ENCODE measurements at regions not wholly inside any gene's neighbourhood (a gene's known extent, or its start where the extent isn't known, plus 50 kb on each side); places are given as distances from the start of the nearest gene placed in this dataset.

- ChIA-PET CTCF (no interaction called here), POLR2A (no interaction called here)
- Mint-ChIP-seq H3K27me3 (ENCODE audit: insufficient read depth, unreplicated experiment) (no peaks in the 10 kb centered on the region), H3K4me1 (ENCODE audit: low read depth, unreplicated experiment) (no peaks in the 10 kb centered on the region), H3K4me3 (ENCODE audit: unreplicated experiment) (no peak overlapping the region), H3K36me3 (ENCODE audit: insufficient read depth, unreplicated experiment) (no peaks in the 10 kb centered on the region), H3K27ac (ENCODE audit: unreplicated experiment) (no peak overlapping the region), H3K9me3 (ENCODE audit: unreplicated experiment) (no peaks in the 10 kb centered on the region)
- H3K4me1 ChIP-seq = no peaks in the 10 kb centered on the region
- BruUV-seq (replicated peaks) = no TSS peak
- H3K9me3 ChIP-seq = no peaks in the 10 kb centered on the region
- intact Hi-C loops (cut with micrococcal nuclease; ENCODE audit: unreplicated experiment) = no loop called here
- H3K27me3 ChIP-seq (replicated peaks; ENCODE audit: control insufficient read depth, insufficient read depth, low read length) = no peaks in the 10 kb centered on the region
- TF ChIP-seq, protein P1, sequence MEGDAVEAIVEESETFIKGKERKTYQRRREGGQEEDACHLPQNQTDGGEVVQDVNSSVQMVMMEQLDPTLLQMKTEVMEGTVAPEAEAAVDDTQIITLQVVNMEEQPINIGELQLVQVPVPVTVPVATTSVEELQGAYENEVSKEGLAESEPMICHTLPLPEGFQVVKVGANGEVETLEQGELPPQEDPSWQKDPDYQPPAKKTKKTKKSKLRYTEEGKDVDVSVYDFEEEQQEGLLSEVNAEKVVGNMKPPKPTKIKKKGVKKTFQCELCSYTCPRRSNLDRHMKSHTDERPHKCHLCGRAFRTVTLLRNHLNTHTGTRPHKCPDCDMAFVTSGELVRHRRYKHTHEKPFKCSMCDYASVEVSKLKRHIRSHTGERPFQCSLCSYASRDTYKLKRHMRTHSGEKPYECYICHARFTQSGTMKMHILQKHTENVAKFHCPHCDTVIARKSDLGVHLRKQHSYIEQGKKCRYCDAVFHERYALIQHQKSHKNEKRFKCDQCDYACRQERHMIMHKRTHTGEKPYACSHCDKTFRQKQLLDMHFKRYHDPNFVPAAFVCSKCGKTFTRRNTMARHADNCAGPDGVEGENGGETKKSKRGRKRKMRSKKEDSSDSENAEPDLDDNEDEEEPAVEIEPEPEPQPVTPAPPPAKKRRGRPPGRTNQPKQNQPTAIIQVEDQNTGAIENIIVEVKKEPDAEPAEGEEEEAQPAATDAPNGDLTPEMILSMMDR (IDR thresholded peaks at IDR 0.05; ENCODE audit: insufficient read depth in 1 of 2, low read depth in 1 of 2, low read length in 1 of 2, severe bottlenecking in 1 of 2, unreplicated experiment in 1 of 2) = no peak
- no peak for DNase-seq
- H3K4me3 ChIP-seq (ENCODE audit: low read depth, low read length) = no peak overlapping the region
- no peaks in the 10 kb centered on the region for H3K36me3 ChIP-seq (ENCODE audit: control insufficient read depth, insufficient read depth, low read length)
Measured at GRCh38 chr6:44733126-44733525, 345.6 kb downstream of the CDC5L start.

DNA sequence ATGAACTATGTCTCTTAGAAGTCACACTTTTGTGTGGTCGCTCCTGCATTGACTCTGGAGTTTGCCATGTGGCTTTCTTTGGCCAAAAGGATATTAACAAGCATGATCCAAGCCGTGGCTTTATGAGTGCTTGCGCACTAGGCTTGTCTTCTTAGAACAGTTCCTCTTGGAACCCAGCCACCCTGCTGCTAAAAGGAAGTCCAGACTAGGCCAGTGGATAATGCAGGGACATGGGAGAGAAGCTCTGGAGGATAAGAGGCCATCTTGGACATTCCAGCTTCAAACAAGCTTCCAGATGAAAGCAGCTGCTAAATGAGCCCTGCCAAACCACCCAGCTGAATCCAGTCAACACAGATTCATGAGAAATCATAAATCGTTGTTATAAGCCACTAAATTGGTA lies 346.4 kb downstream of the CDC5L start:
- Histone ChIP-seq H3K27me3 (replicated peaks; ENCODE audit: control insufficient read depth, insufficient read depth, low read length) (no peaks in the 10 kb centered on the region), H3K9me3 (no peaks in the 10 kb centered on the region), H3K4me1 (no peaks in the 10 kb centered on the region), H3K36me3 (ENCODE audit: control insufficient read depth, insufficient read depth, low read length) (no peaks in the 10 kb centered on the region), H3K4me3 (ENCODE audit: low read depth, low read length) (no peak overlapping the region)
- POLR2A ChIA-PET = no interaction called here
- CTCF ChIA-PET = no interaction called here
- Mint-ChIP-seq H3K9me3 (ENCODE audit: unreplicated experiment) (no peaks in the 10 kb centered on the region), H3K36me3 (ENCODE audit: insufficient read depth, unreplicated experiment) (no peaks in the 10 kb centered on the region), H3K27ac (ENCODE audit: unreplicated experiment) (no peak overlapping the region), H3K4me1 (ENCODE audit: low read depth, unreplicated experiment) (peaks cover 5% of the 10 kb centered on the region), H3K27me3 (ENCODE audit: insufficient read depth, unreplicated experiment) (no peaks in the 10 kb centered on the region), H3K4me3 (ENCODE audit: unreplicated experiment) (no peak overlapping the region)
- DNase-seq = no peak
- BruUV-seq (replicated peaks) = no TSS peak
- intact Hi-C loops (cut with micrococcal nuclease; ENCODE audit: unreplicated experiment) = no loop called here
- TF ChIP-seq, protein P1 (IDR thresholded peaks at IDR 0.05; ENCODE audit: insufficient read depth in 1 of 2, low read depth in 1 of 2, low read length in 1 of 2, severe bottlenecking in 1 of 2, unreplicated experiment in 1 of 2) = no peak

GRCh38 chr6:44734886-44735629 lies 347.6 kb downstream of the CDC5L start:
- ChIA-PET CTCF (no interaction called here), POLR2A (no interaction called here)
- intact Hi-C loops (cut with micrococcal nuclease; ENCODE audit: unreplicated experiment) = no loop called here
- Histone ChIP-seq H3K4me1 (no peaks in the 10 kb centered on the region), H3K36me3 (ENCODE audit: control insufficient read depth, insufficient read depth, low read length) (no peaks in the 10 kb centered on the region), H3K27me3 (replicated peaks; ENCODE audit: control insufficient read depth, insufficient read depth, low read length) (no peaks in the 10 kb centered on the region), H3K4me3 (ENCODE audit: low read depth, low read length) (no peak overlapping the region), H3K9me3 (no peaks in the 10 kb centered on the region)
- Mint-ChIP-seq H3K9me3 (ENCODE audit: unreplicated experiment) (no peaks in the 10 kb centered on the region), H3K4me1 (ENCODE audit: low read depth, unreplicated experiment) (peaks cover 7% of the 10 kb centered on the region), H3K27me3 (ENCODE audit: insufficient read depth, unreplicated experiment) (no peaks in the 10 kb centered on the region), H3K4me3 (ENCODE audit: unreplicated experiment) (no peak overlapping the region), H3K27ac (ENCODE audit: unreplicated experiment) (no peak overlapping the region), H3K36me3 (ENCODE audit: insufficient read depth, unreplicated experiment) (no peaks in the 10 kb centered on the region)
- TF ChIP-seq, protein P1 (IDR thresholded peaks at IDR 0.05; ENCODE audit: insufficient read depth in 1 of 2, low read depth in 1 of 2, low read length in 1 of 2, severe bottlenecking in 1 of 2, unreplicated experiment in 1 of 2) = no peak
- no peak for DNase-seq
- no TSS peak for BruUV-seq (replicated peaks)
